ENCODE measurements at regions not wholly inside any gene's neighbourhood (a gene's known extent, or its start where the extent isn't known, plus 50 kb on each side); places are given as distances from the start of the nearest gene placed in this dataset.
"Not testable (repeated sequence)": the region's sequence is repeated elsewhere in the genome, so short reads cannot be mapped to it uniquely, and the experiment has no call there.

- no peak for DNase-seq (ENCODE audit: low read depth)
- no peak overlapping the region for H3K4me3 ChIP-seq (ENCODE audit: low read depth, low read length)
- TF ChIP-seq CTCF (IDR thresholded peaks at IDR 0.05; ENCODE audit: insufficient read depth, low read depth, low read length): no peak
These were observed 441.9 kb downstream of the TMEM121 start for GRCh38 chr14:105968291-105968690.

GRCh38 chr14:105969026-105969425 lies 442.6 kb downstream of the TMEM121 start:
- DNase-seq (ENCODE audit: low read depth); H3K4me3 ChIP-seq (ENCODE audit: low read depth, low read length): not testable (repeated sequence)

- H3K4me3 ChIP-seq (ENCODE audit: low read depth, low read length); DNase-seq (ENCODE audit: low read depth): not testable (repeated sequence)
These were observed 444.4 kb downstream of the TMEM121 start for GRCh38 chr14:105970821-105971220.

GRCh38 chr14:105971593-105972500 lies 445.5 kb downstream of the TMEM121 start:
- no peak for TF ChIP-seq CTCF (IDR thresholded peaks at IDR 0.05; ENCODE audit: insufficient read depth, low read depth, low read length)
- no peak for DNase-seq (ENCODE audit: low read depth)
- H3K4me3 ChIP-seq (ENCODE audit: low read depth, low read length): no peak overlapping the region

- no peak for TF ChIP-seq CTCF (IDR thresholded peaks at IDR 0.05; ENCODE audit: insufficient read depth, low read depth, low read length)
- H3K4me3 ChIP-seq (ENCODE audit: low read depth, low read length): no peak overlapping the region
- no peak for DNase-seq (ENCODE audit: low read depth)
These were observed 448.5 kb downstream of the TMEM121 start for GRCh38 chr14:105974902-105975301.

- H3K4me3 ChIP-seq (ENCODE audit: low read depth, low read length): no peak overlapping the region
- no peak for TF ChIP-seq CTCF (IDR thresholded peaks at IDR 0.05; ENCODE audit: insufficient read depth, low read depth, low read length)
- DNase-seq (ENCODE audit: low read depth): no peak
These were observed 452.4 kb downstream of the TMEM121 start for GRCh38 chr14:105978618-105979295.

GRCh38 chr14:105979446-105979845 lies 453.1 kb downstream of the TMEM121 start:
- no peak overlapping the region for H3K4me3 ChIP-seq (ENCODE audit: low read depth, low read length)
- DNase-seq (ENCODE audit: low read depth): no peak
- no peak for TF ChIP-seq CTCF (IDR thresholded peaks at IDR 0.05; ENCODE audit: insufficient read depth, low read depth, low read length)

Data from fibroblast of villous mesenchyme (primary cell).